Activated CD4-positive, alpha-beta T cell treated with anti-CD3 and anti-CD28 coated beads, Interleukin-2, amount 10 ng/mL, durations not matched to agents 7 days and 5 days (primary cell): ENCODE measurements at regions not wholly inside any gene's neighbourhood (a gene's known extent, or its start where the extent isn't known, plus 50 kb on each side); places are given as distances from the start of the nearest gene placed in this dataset.

Experiments used
- CTCF ChIA-PET: fragments of 350-600 bp; sonication (Branson Sonifier 250); formaldehyde crosslinking; loops from one replicate; lab custom pipeline; 2021; ENCODE audit warnings: antibody characterized with exemption; lab: Charles Lee
- POLR2A ChIA-PET: fragments of 350-600 bp; sonication (Branson Sonifier 250); formaldehyde crosslinking; loops from one replicate; lab custom pipeline; 2021; ENCODE audit warnings: antibody characterized with exemption; lab: Charles Lee
- DNase-seq: peaks from one replicate; pipeline ENCODE4 v3.0.0-alpha.2; 2020
- H3K27ac Mint-ChIP-seq: one replicate; pipeline ENCODE4 v1.8.0; 2021; ENCODE audit warnings: mild to moderate bottlenecking, moderate library complexity, mixed read lengths
- H3K27me3 Mint-ChIP-seq: one replicate; pipeline ENCODE4 v1.8.0; 2021; ENCODE audit warnings: mixed read lengths
- H3K36me3 Mint-ChIP-seq: one replicate; pipeline ENCODE4 v1.8.0; 2021; ENCODE audit warnings: low read depth, mixed read lengths
- H3K4me1 Mint-ChIP-seq: one replicate; pipeline ENCODE4 v1.8.0; 2021; ENCODE audit warnings: mixed read lengths
- H3K4me3 Mint-ChIP-seq: one replicate; pipeline ENCODE4 v1.8.0; 2021; ENCODE audit warnings: mild to moderate bottlenecking, moderate library complexity, mixed read lengths
- H3K9me3 Mint-ChIP-seq: one replicate; pipeline ENCODE4 v1.8.0; 2021; ENCODE audit warnings: mixed read lengths

- Mint-ChIP-seq H3K9me3 (no peaks in the 10 kb centered on the region), H3K27ac (no peak overlapping the region), H3K27me3 (no peaks in the 10 kb centered on the region), H3K4me3 (no peak overlapping the region), H3K36me3 (no peaks in the 10 kb centered on the region), H3K4me1 (no peaks in the 10 kb centered on the region)
- ChIA-PET CTCF (no interaction called here), POLR2A (no interaction called here)
- no peak for DNase-seq
Measured at GRCh38 chrX:122546269-122546668, 637.8 kb upstream of the GRIA3 start.

GRCh38 chrX:122552286-122552800 lies 631.7 kb upstream of the GRIA3 start:
- no peaks in the 10 kb centered on the region for H3K27me3 Mint-ChIP-seq
- no peak for DNase-seq
- H3K4me1 Mint-ChIP-seq = no peaks in the 10 kb centered on the region
- ChIA-PET POLR2A (no interaction called here), CTCF (no interaction called here)
- H3K4me3 Mint-ChIP-seq = no peak overlapping the region
- no peaks in the 10 kb centered on the region for H3K36me3 Mint-ChIP-seq
- no peak overlapping the region for H3K27ac Mint-ChIP-seq
- no peaks in the 10 kb centered on the region for H3K9me3 Mint-ChIP-seq

GRCh38 chrX:122555925-122556324 lies 628.2 kb upstream of the GRIA3 start:
- Mint-ChIP-seq H3K4me1 (no peaks in the 10 kb centered on the region), H3K4me3 (no peak overlapping the region), H3K36me3 (no peaks in the 10 kb centered on the region), H3K27me3 (no peaks in the 10 kb centered on the region), H3K9me3 (peaks cover 2% of the 10 kb centered on the region), H3K27ac (no peak overlapping the region)
- no peak for DNase-seq
- ChIA-PET CTCF (no interaction called here), POLR2A (no interaction called here)

GRCh38 chrX:122565952-122566351 lies 618.1 kb upstream of the GRIA3 start:
- DNase-seq = no peak
- ChIA-PET CTCF (no interaction called here), POLR2A (no interaction called here)
- Mint-ChIP-seq H3K4me3 (no peak overlapping the region), H3K4me1 (no peaks in the 10 kb centered on the region), H3K27ac (no peak overlapping the region), H3K9me3 (peaks cover 1% of the 10 kb centered on the region), H3K27me3 (no peaks in the 10 kb centered on the region), H3K36me3 (no peaks in the 10 kb centered on the region)

GRCh38 chrX:122566401-122566800 lies 617.7 kb upstream of the GRIA3 start:
- Mint-ChIP-seq H3K4me3 (no peak overlapping the region), H3K9me3 (peaks cover 2% of the 10 kb centered on the region), H3K27me3 (no peaks in the 10 kb centered on the region), H3K4me1 (no peaks in the 10 kb centered on the region), H3K36me3 (no peaks in the 10 kb centered on the region), H3K27ac (no peak overlapping the region)
- ChIA-PET CTCF (no interaction called here), POLR2A (no interaction called here)
- DNase-seq = no peak

GRCh38 chrX:122567911-122568310 lies 616.2 kb upstream of the GRIA3 start:
- H3K4me3 Mint-ChIP-seq = no peak overlapping the region
- H3K36me3 Mint-ChIP-seq = no peaks in the 10 kb centered on the region
- ChIA-PET CTCF (no interaction called here), POLR2A (no interaction called here)
- H3K27ac Mint-ChIP-seq = no peak overlapping the region
- no peak for DNase-seq
- H3K9me3 Mint-ChIP-seq = peaks cover 2% of the 10 kb centered on the region
- H3K4me1 Mint-ChIP-seq = no peaks in the 10 kb centered on the region
- no peaks in the 10 kb centered on the region for H3K27me3 Mint-ChIP-seq

GRCh38 chrX:122572461-122572860 lies 611.6 kb upstream of the GRIA3 start:
- ChIA-PET POLR2A (no interaction called here), CTCF (no interaction called here)
- Mint-ChIP-seq H3K4me3 (no peak overlapping the region), H3K27me3 (no peaks in the 10 kb centered on the region), H3K36me3 (no peaks in the 10 kb centered on the region), H3K27ac (no peak overlapping the region), H3K9me3 (peaks cover 2% of the 10 kb centered on the region), H3K4me1 (no peaks in the 10 kb centered on the region)
- no peak for DNase-seq

GRCh38 chrX:122579036-122579435 lies 605.0 kb upstream of the GRIA3 start:
- H3K27ac Mint-ChIP-seq = no peak overlapping the region
- H3K4me3 Mint-ChIP-seq = no peak overlapping the region
- H3K9me3 Mint-ChIP-seq = no peaks in the 10 kb centered on the region
- CTCF ChIA-PET = no interaction called here
- no peaks in the 10 kb centered on the region for H3K4me1 Mint-ChIP-seq
- H3K36me3 Mint-ChIP-seq = no peaks in the 10 kb centered on the region
- no peaks in the 10 kb centered on the region for H3K27me3 Mint-ChIP-seq
- no peak for DNase-seq
- POLR2A ChIA-PET = no interaction called here

- POLR2A ChIA-PET = no interaction called here
- H3K4me3 Mint-ChIP-seq = no peak overlapping the region
Measured at GRCh38 chrX:122579526-122579925, 604.6 kb upstream of the GRIA3 start.

GRCh38 chrX:122582280-122582974 lies 601.7 kb upstream of the GRIA3 start:
- CTCF ChIA-PET = no interaction called here
- H3K4me1 Mint-ChIP-seq = no peaks in the 10 kb centered on the region
- H3K4me3 Mint-ChIP-seq = no peak overlapping the region
- DNase-seq = no peak
- no peaks in the 10 kb centered on the region for H3K27me3 Mint-ChIP-seq
- POLR2A ChIA-PET = no interaction called here
- no peak overlapping the region for H3K27ac Mint-ChIP-seq
- no peaks in the 10 kb centered on the region for H3K9me3 Mint-ChIP-seq
- H3K36me3 Mint-ChIP-seq = no peaks in the 10 kb centered on the region

More at GRCh38 chrX:122579526-122579925, 604.6 kb upstream of the GRIA3 start:
- no peaks in the 10 kb centered on the region for H3K4me1 Mint-ChIP-seq
- no peak overlapping the region for H3K27ac Mint-ChIP-seq
- no peaks in the 10 kb centered on the region for H3K36me3 Mint-ChIP-seq
- CTCF ChIA-PET = no interaction called here
- H3K9me3 Mint-ChIP-seq = no peaks in the 10 kb centered on the region
- no peak for DNase-seq
- no peaks in the 10 kb centered on the region for H3K27me3 Mint-ChIP-seq

- H3K36me3 Mint-ChIP-seq = no peaks in the 10 kb centered on the region
- no peaks in the 10 kb centered on the region for H3K27me3 Mint-ChIP-seq
- H3K9me3 Mint-ChIP-seq = no peaks in the 10 kb centered on the region
- H3K27ac Mint-ChIP-seq = no peak overlapping the region
- no peak for DNase-seq
- H3K4me3 Mint-ChIP-seq = no peak overlapping the region
- ChIA-PET POLR2A (no interaction called here), CTCF (no interaction called here)
- H3K4me1 Mint-ChIP-seq = no peaks in the 10 kb centered on the region
Measured at GRCh38 chrX:122582975-122583305, 601.1 kb upstream of the GRIA3 start.

GRCh38 chrX:122583551-122583950 lies 600.5 kb upstream of the GRIA3 start:
- Mint-ChIP-seq H3K9me3 (no peaks in the 10 kb centered on the region), H3K27ac (no peak overlapping the region), H3K36me3 (no peaks in the 10 kb centered on the region), H3K27me3 (no peaks in the 10 kb centered on the region), H3K4me3 (no peak overlapping the region), H3K4me1 (no peaks in the 10 kb centered on the region)
- DNase-seq = no peak
- ChIA-PET CTCF (no interaction called here), POLR2A (no interaction called here)

- Mint-ChIP-seq H3K4me1 (no peaks in the 10 kb centered on the region), H3K27ac (no peak overlapping the region), H3K27me3 (no peaks in the 10 kb centered on the region), H3K9me3 (no peaks in the 10 kb centered on the region), H3K4me3 (no peak overlapping the region), H3K36me3 (no peaks in the 10 kb centered on the region)
- ChIA-PET CTCF (no interaction called here), POLR2A (no interaction called here)
- no peak for DNase-seq
Measured at GRCh38 chrX:122584981-122585380, 599.1 kb upstream of the GRIA3 start.

GRCh38 chrX:122586831-122587230 lies 597.2 kb upstream of the GRIA3 start:
- H3K4me3 Mint-ChIP-seq = no peak overlapping the region
- no peaks in the 10 kb centered on the region for H3K36me3 Mint-ChIP-seq
- POLR2A ChIA-PET = no interaction called here
- H3K27ac Mint-ChIP-seq = no peak overlapping the region
- no peak for DNase-seq
- no peaks in the 10 kb centered on the region for H3K9me3 Mint-ChIP-seq
- no peaks in the 10 kb centered on the region for H3K27me3 Mint-ChIP-seq
- CTCF ChIA-PET = no interaction called here
- H3K4me1 Mint-ChIP-seq = no peaks in the 10 kb centered on the region
